Activated CD4-positive, alpha-beta memory T cell treated with anti-CD3 and anti-CD28 coated beads, Interleukin-2, amount 10 ng/mL, durations not matched to agents 7 days and 5 days (primary cell): ENCODE measurements at regions not wholly inside any gene's neighbourhood (a gene's known extent, or its start where the extent isn't known, plus 50 kb on each side); places are given as distances from the start of the nearest gene placed in this dataset.
"Not testable (repeated sequence)": the region's sequence is repeated elsewhere in the genome, so short reads cannot be mapped to it uniquely, and the experiment has no call there.

Source experiments
- CTCF ChIA-PET: fragments of 350-600 bp; sonication (Branson Sonifier 250); formaldehyde crosslinking; loops from one replicate; lab custom pipeline; 2021; ENCODE audit warnings: antibody characterized with exemption, inconsistent platforms; lab: Charles Lee
- POLR2A ChIA-PET: fragments of 350-600 bp; sonication (Branson Sonifier 250); formaldehyde crosslinking; loops from one replicate; lab custom pipeline; 2021; ENCODE audit warnings: antibody characterized with exemption; lab: Charles Lee
- DNase-seq: peaks from one replicate; pipeline ENCODE4 v3.0.0-alpha.2; 2020
- H3K27ac Mint-ChIP-seq: one replicate; pipeline ENCODE4 v1.8.0; 2021; ENCODE audit warnings: mild to moderate bottlenecking, mixed read lengths
- H3K27me3 Mint-ChIP-seq: one replicate; pipeline ENCODE4 v1.8.0; 2021; ENCODE audit warnings: mixed read lengths
- H3K36me3 Mint-ChIP-seq: one replicate; pipeline ENCODE4 v1.8.0; 2021; ENCODE audit warnings: low read depth, mixed read lengths
- H3K4me1 Mint-ChIP-seq: one replicate; pipeline ENCODE4 v1.8.0; 2021; ENCODE audit warnings: mixed read lengths
- H3K4me3 Mint-ChIP-seq: one replicate; pipeline ENCODE4 v1.8.0; 2021; ENCODE audit warnings: mild to moderate bottlenecking, mixed read lengths
- H3K9me3 Mint-ChIP-seq: one replicate; pipeline ENCODE4 v1.8.0; 2021; ENCODE audit warnings: mixed read lengths

DNA sequence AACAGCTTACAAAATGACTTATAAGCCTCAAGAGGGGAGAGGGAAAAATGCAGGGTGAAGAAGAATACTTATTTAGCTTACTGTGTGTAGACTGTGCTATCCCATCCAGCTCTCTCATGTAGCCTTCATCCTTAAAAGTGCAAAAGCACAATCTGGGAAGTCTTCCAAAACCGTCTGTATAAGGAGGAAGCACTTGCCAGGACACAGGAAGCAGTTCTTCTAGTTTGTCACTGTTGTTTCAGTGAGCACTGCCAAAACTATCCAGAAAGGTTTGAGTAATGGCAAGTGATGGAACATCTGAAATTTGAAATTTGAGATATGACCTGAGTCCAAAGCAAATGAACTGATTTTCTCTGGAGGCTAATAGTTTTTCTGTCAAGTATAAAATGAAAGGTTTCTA, 140.8 kb upstream of the ISL1 start:
- Mint-ChIP-seq H3K4me3 (no peak overlapping the region), H3K4me1 (no peaks in the 10 kb centered on the region), H3K36me3 (no peaks in the 10 kb centered on the region), H3K9me3 (peaks cover 6% of the 10 kb centered on the region), H3K27me3 (no peaks in the 10 kb centered on the region), H3K27ac (no peak overlapping the region)
- ChIA-PET CTCF (no interaction called here), POLR2A (no interaction called here)
- DNase-seq = no peak

DNA sequence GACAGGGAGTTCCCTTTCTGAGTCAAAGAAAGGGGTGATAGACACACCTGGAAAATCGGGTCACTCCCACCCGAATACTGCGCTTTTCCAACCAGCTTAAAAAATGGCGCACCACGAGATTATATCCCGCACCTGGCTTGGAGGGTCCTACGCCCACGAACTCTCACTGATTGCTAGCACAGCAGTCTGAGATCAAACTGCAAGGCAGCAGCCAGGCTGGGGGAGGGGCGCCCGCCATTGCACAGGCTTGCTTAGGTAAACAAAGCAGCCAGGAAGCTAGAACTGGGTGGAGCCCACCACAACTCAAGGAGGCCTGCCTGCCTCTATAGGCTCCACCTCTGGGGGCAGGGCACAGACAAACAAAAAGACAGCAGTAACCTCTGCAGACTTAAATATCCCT, 132.3 kb upstream of the ISL1 start:
- H3K27ac Mint-ChIP-seq, H3K36me3 Mint-ChIP-seq, H3K9me3 Mint-ChIP-seq, H3K4me3 Mint-ChIP-seq, H3K4me1 Mint-ChIP-seq, CTCF ChIA-PET, H3K27me3 Mint-ChIP-seq, DNase-seq, POLR2A ChIA-PET: not testable (repeated sequence)

DNA sequence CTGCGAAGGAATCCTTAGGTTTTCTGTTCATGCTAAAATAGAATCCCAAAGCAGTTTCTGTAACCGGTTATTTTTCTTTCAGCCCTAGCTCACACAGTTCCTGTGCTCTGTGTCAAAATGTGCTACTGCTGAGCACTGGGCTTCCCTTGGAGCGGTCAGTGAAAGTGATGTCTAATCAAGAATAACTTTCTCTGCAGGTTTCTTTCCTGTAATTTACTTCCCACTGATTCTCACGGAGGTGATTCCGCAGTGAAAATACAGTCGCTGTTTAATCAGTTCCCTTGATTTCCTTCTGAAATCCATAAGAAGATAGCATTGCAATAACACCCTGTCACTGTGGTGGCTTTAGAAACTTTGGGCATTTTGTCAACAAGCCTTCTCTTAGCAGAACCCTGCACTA, 112.0 kb upstream of the ISL1 start:
- Mint-ChIP-seq H3K9me3 (peaks cover 2% of the 10 kb centered on the region), H3K4me3 (no peak overlapping the region), H3K27me3 (no peaks in the 10 kb centered on the region), H3K4me1 (no peaks in the 10 kb centered on the region), H3K36me3 (no peaks in the 10 kb centered on the region), H3K27ac (no peak overlapping the region)
- DNase-seq = no peak
- ChIA-PET CTCF (no interaction called here), POLR2A (no interaction called here)

DNA sequence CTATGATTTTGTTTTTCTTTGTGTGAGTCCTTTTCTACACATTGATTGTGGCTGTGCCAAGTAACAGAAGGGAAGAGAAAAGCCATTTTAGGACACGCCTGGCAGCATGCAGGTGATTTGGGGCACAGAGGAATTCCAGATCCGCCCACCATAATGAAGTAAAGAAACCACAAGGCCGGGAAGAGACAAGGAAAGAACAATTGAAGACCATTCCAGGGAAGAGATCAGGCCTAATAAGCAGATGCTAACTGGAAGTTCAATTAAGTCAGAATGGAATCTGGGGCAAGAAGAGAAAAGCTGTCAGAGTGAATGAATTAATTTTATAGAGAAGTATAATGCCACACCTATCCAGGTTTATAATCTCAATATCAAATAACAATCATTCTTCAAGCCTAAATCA, 110.2 kb upstream of the ISL1 start:
- Mint-ChIP-seq H3K27me3 (no peaks in the 10 kb centered on the region), H3K27ac (no peak overlapping the region), H3K36me3 (no peaks in the 10 kb centered on the region), H3K9me3 (peaks cover 2% of the 10 kb centered on the region), H3K4me3 (no peak overlapping the region), H3K4me1 (no peaks in the 10 kb centered on the region)
- ChIA-PET CTCF (no interaction called here), POLR2A (no interaction called here)
- no peak for DNase-seq

DNA sequence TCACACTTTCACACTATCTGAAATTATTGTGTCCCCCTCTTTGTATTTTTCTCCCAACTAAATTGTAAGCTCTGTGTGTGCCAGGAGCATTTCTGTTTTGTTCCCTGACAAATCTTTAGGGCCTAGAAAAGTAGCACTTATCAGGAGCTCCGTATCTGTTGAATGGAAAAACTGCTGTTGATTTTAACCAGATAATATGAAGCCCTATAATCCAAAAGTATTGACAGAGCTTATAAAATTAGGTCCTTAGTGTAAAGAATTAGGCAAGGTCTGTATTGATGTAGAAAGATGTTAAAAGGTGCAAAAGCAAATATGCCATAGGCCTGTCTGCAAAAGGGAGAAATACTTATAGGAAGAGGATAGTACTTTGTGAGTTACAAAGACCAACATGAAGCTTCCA, 109.4 kb upstream of the ISL1 start:
- H3K27me3 Mint-ChIP-seq = no peaks in the 10 kb centered on the region
- no peaks in the 10 kb centered on the region for H3K4me1 Mint-ChIP-seq
- ChIA-PET POLR2A (no interaction called here), CTCF (no interaction called here)
- H3K27ac Mint-ChIP-seq = no peak overlapping the region
- peaks cover 5% of the 10 kb centered on the region for H3K9me3 Mint-ChIP-seq
- DNase-seq = no peak
- H3K4me3 Mint-ChIP-seq = no peak overlapping the region
- H3K36me3 Mint-ChIP-seq = no peaks in the 10 kb centered on the region

DNA sequence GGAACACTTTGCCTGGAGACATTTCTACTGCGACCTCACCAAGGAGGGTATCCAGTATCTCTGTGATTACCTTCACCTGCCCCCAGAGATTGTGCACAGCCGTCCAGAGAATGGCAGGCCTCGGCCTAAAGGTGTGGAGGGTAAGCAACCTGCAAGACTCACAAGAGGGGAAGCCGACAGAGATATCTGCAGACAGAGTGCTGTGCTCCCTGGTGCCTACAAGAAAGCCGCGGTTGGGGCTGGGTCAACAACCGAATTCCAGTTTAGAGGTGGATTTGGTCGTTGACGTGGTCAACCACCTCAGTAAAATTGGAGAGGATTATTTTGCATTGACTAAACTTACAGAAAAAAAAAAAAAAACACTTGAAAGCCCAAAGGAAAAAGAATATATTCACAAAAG, 107.8 kb upstream of the ISL1 start:
- no peak for DNase-seq
- Mint-ChIP-seq H3K36me3 (no peaks in the 10 kb centered on the region), H3K4me3 (no peak overlapping the region), H3K4me1 (no peaks in the 10 kb centered on the region), H3K27me3 (no peaks in the 10 kb centered on the region), H3K27ac (no peak overlapping the region), H3K9me3 (peaks cover 5% of the 10 kb centered on the region)
- ChIA-PET POLR2A (no interaction called here), CTCF (no interaction called here)

DNA sequence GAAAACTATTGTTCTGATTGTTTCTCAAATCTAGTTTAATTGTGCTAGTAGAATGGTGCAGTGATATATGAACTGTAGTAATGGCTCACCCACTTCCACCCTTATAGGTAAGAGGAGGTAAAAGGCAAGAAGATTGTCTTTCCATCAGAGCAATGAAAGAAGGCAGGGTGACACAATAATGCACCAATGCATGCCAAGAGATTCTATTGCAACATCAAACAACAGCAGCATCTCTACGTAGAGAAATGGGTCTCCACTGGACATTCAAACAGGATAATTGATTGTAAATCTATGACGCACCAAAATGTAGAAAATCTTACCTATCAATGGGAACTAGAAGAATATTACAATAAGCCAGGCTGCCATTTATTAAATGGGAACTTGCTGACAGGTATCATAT, 107.0 kb upstream of the ISL1 start:
- Mint-ChIP-seq H3K4me1 (no peaks in the 10 kb centered on the region), H3K27ac (no peak overlapping the region), H3K9me3 (peaks cover 5% of the 10 kb centered on the region), H3K27me3 (no peaks in the 10 kb centered on the region), H3K4me3 (no peak overlapping the region), H3K36me3 (no peaks in the 10 kb centered on the region)
- ChIA-PET CTCF (no interaction called here), POLR2A (no interaction called here)
- no peak for DNase-seq

DNA sequence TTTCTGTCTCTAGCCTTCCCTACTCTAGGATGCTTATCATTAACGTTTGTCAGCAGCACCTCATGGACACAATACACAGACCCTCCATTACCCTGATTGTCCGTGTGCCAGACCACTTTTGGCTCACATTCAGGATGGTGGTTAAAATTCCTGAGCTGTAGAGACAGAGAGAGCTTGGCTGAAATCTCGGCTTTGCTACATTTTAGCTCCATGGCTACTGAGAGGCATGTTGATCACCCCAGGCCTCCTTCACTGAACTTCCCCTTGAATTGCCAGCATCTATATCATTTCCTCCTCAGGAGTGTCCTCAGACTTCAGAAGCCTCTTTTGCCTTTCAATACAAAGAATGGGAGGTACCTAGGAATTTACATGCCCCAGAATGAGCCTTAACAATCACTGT, 104.7 kb upstream of the ISL1 start:
- H3K27me3 Mint-ChIP-seq = no peaks in the 10 kb centered on the region
- peaks cover 5% of the 10 kb centered on the region for H3K9me3 Mint-ChIP-seq
- CTCF ChIA-PET = no interaction called here
- POLR2A ChIA-PET = no interaction called here
- H3K4me1 Mint-ChIP-seq = no peaks in the 10 kb centered on the region
- no peak overlapping the region for H3K27ac Mint-ChIP-seq
- DNase-seq = no peak
- no peak overlapping the region for H3K4me3 Mint-ChIP-seq
- no peaks in the 10 kb centered on the region for H3K36me3 Mint-ChIP-seq

DNA sequence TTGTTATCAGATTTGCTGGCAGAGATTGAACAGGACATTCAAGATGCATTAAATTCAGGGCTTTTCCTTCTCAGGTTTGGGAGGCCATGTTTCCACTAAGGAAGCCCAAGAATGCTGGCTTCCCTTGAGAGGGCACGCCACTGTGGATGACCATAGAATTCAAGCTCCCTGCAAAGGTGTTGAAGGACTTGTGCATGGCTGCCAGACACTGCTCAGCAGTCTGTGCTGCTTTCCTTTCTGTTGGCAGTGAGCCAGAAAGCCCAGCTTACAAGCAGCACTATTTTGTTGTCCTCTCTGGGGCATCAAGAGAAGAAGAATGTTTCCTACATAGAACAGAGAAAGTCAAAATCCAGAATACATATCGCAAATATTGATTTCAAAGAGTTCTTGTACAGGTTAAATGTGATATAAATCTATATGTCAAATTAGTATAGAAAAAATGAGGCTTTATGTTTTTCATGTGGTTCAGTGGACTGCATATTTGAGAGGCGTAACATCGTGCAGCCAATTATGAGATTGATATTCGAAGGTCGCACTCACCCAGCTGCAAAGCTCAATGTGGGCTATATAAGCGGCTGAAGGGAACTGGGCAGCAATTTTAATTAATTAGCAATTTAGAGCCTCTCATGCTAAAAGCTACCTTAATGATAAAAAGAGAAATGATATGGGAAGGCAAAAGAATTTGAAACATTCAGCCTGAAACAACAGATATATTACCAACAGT, 103.1 kb upstream of the ISL1 start:
- no peaks in the 10 kb centered on the region for H3K4me1 Mint-ChIP-seq
- no peak overlapping the region for H3K27ac Mint-ChIP-seq
- peaks cover 5% of the 10 kb centered on the region for H3K9me3 Mint-ChIP-seq
- no peak for DNase-seq
- ChIA-PET CTCF (interaction anchor here (0.7 kb wide), 1 partner anchor 9 kb away, joined by 3 read pairs; no protein-coding TSS in a partner anchor), POLR2A (no interaction called here)
- H3K4me3 Mint-ChIP-seq = no peak overlapping the region
- no peaks in the 10 kb centered on the region for H3K27me3 Mint-ChIP-seq
- no peaks in the 10 kb centered on the region for H3K36me3 Mint-ChIP-seq

DNA sequence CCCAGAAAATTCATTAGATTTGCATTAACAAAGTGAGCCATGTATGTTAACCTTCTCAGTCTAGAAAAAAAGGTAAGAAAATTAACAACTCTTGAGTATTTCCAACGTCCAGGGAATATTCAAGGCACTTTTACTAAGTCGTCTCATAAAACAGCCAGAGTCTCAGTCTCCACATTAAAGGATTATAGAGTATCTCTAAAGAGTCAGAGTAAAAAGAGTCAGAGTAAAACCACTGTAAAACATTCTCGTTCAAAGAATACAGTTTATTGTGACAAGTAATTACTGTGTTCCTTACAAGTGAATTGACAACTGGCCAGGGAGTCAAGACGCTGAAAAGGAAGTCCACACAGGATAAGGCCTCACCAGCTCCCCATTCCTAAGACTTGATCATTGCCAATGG, 97.2 kb upstream of the ISL1 start:
- no peaks in the 10 kb centered on the region for H3K9me3 Mint-ChIP-seq
- H3K4me1 Mint-ChIP-seq = no peaks in the 10 kb centered on the region
- ChIA-PET CTCF (no interaction called here), POLR2A (no interaction called here)
- no peaks in the 10 kb centered on the region for H3K36me3 Mint-ChIP-seq
- H3K27ac Mint-ChIP-seq = no peak overlapping the region
- DNase-seq = no peak
- no peak overlapping the region for H3K4me3 Mint-ChIP-seq
- no peaks in the 10 kb centered on the region for H3K27me3 Mint-ChIP-seq

DNA sequence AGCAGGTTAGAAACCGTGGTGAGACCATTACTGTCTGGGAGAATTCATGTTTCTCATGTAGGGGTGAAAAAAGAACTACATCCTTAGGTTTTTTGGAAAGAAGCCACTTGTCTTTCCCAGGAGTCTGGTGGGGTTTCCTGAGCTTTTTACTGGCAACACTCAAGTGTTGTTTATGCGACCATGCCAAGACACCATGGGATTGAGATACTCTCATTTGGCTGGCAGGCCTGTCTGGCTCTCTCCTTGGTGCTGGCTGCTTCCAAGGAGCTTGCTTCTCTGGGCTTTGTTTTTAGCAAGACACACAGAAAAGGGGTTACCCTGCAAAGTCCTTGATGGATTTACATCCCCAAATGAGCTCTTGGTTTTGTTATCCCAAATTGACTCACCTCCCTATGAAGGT, 80.9 kb upstream of the ISL1 start:
- POLR2A ChIA-PET = no interaction called here
- no peak overlapping the region for H3K4me3 Mint-ChIP-seq
- no peak for DNase-seq
- H3K36me3 Mint-ChIP-seq = no peaks in the 10 kb centered on the region
- H3K27me3 Mint-ChIP-seq = no peaks in the 10 kb centered on the region
- peaks cover 20% of the 10 kb centered on the region for H3K9me3 Mint-ChIP-seq
- CTCF ChIA-PET = no interaction called here
- no peak overlapping the region for H3K27ac Mint-ChIP-seq
- no peaks in the 10 kb centered on the region for H3K4me1 Mint-ChIP-seq

DNA sequence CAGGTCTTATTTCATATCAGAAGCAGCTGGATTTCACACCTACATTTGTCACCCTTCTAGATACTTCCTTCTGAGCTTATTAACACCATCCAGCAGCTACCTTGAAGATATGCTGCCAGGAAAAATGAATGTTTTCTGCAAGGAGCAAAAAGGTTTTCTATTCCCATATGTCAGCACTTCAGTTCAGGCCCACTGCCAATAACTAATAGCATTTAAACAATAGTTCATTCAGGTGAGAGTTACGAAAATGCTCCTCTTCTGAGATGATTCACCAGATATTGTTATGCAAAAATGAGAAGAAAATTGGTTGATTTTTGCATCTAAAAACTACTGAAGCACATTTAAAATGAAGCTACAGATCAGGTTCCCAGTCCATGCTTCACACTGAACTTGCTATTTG, 56.4 kb upstream of the ISL1 start:
- Mint-ChIP-seq H3K27me3 (no peaks in the 10 kb centered on the region), H3K4me3 (no peak overlapping the region), H3K27ac (no peak overlapping the region), H3K9me3 (no peaks in the 10 kb centered on the region), H3K36me3 (no peaks in the 10 kb centered on the region), H3K4me1 (no peaks in the 10 kb centered on the region)
- no peak for DNase-seq
- CTCF ChIA-PET = no interaction called here
- POLR2A ChIA-PET = no interaction called here
